ENCODE measurements at regions not wholly inside any gene's neighbourhood (a gene's known extent, or its start where the extent isn't known, plus 50 kb on each side); places are given as distances from the start of the nearest gene placed in this dataset.
"Not testable (repeated sequence)": the region's sequence is repeated elsewhere in the genome, so short reads cannot be mapped to it uniquely, and the experiment has no call there.

DNA sequence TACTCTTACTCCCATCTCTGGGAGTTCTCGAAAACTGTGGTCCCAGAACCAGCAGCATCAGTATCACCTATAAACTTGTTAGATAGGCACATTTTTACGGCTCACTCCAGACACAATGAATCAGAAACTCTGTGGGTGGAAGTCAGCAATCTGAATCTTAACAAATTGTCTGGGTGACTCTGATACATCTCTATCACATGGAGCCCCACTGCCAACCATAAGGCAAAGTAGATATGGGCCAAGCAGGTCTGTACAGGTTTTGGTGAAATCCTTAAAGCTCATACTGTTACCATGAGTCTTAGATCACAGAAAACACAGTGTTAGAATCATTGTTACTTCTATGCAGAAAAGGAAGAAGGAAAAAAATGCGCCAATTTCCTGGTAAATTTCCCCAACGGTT is 122.5 kb upstream of the HCCS start:
- in situ Hi-C loops (cut with MboI; ENCODE audit: low pct_unique_long_range_greater_than_20kb, low sequenced_read_pairs): no loop called here
- no peak for DNase-seq

GRCh38 chrX:10989386-10989785 is 121.7 kb upstream of the HCCS start:
- DNase-seq: no peak
- in situ Hi-C loops (cut with MboI; ENCODE audit: low pct_unique_long_range_greater_than_20kb, low sequenced_read_pairs): no loop called here

GRCh38 chrX:10990418-10990817 is 120.7 kb upstream of the HCCS start:
- no peak for DNase-seq
- in situ Hi-C loops (cut with MboI; ENCODE audit: low pct_unique_long_range_greater_than_20kb, low sequenced_read_pairs): no loop called here

GRCh38 chrX:10990976-10991375 is 120.2 kb upstream of the HCCS start:
- DNase-seq: no peak
- in situ Hi-C loops (cut with MboI; ENCODE audit: low pct_unique_long_range_greater_than_20kb, low sequenced_read_pairs): no loop called here

DNA sequence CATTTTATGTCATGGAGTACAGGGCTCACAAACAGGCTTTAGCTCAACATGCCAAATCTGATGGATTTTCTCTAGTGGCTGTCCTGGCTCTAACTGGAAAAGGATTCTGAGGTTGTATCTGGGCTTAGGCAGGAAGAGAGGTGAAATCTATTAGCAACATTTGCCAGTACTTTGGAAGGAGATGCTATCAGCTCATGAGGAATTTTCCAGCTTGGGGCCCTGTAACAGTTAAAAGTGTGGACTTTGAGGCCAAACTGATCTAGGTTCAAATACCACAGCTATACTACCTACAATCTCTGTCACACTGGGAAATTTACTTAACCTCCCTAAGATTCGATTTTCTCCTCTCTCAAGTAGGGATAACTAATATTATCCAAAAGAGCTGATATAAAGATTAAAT is 119.0 kb upstream of the HCCS start:
- in situ Hi-C loops (cut with MboI; ENCODE audit: low pct_unique_long_range_greater_than_20kb, low sequenced_read_pairs): no loop called here

GRCh38 chrX:11007076-11007475 is 104.1 kb upstream of the HCCS start:
- DNase-seq; in situ Hi-C loops (cut with MboI; ENCODE audit: low pct_unique_long_range_greater_than_20kb, low sequenced_read_pairs): not testable (repeated sequence)

More for the DNA sequence above, 119.0 kb upstream of the HCCS start:
- no peak for DNase-seq

- in situ Hi-C loops (cut with MboI; ENCODE audit: low pct_unique_long_range_greater_than_20kb, low sequenced_read_pairs): no loop called here
These were observed 100.7 kb upstream of the HCCS start for GRCh38 chrX:11010476-11010875.

GRCh38 chrX:11016728-11017127 is 94.4 kb upstream of the HCCS start:
- in situ Hi-C loops (cut with MboI; ENCODE audit: low pct_unique_long_range_greater_than_20kb, low sequenced_read_pairs): no loop called here

More at GRCh38 chrX:11010476-11010875, 100.7 kb upstream of the HCCS start:
- DNase-seq: no peak

GRCh38 chrX:11022588-11022987 is 88.5 kb upstream of the HCCS start:
- DNase-seq; in situ Hi-C loops (cut with MboI; ENCODE audit: low pct_unique_long_range_greater_than_20kb, low sequenced_read_pairs): not testable (repeated sequence)

More at GRCh38 chrX:11016728-11017127, 94.4 kb upstream of the HCCS start:
- DNase-seq: no peak

DNA sequence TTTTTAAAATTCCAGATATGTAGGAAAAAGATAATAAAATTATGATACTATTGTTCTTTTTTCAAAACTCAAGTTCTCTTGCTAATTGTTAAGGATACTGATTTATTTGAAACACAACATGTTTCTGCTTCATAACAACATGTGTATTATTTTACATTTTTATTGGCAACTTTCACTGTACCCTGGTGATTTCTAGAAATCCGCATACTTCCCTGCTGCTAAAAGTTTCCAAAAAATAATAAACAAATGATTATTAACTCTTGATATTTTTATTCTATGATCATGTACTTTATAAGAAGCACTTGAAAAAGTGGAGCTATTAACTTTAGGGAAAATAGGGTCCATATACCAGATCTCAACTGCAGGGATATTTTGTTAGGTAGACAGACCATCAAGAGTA is 71.2 kb upstream of the HCCS start:
- in situ Hi-C loops (cut with MboI; ENCODE audit: low pct_unique_long_range_greater_than_20kb, low sequenced_read_pairs): no loop called here
- DNase-seq: no peak

DNA sequence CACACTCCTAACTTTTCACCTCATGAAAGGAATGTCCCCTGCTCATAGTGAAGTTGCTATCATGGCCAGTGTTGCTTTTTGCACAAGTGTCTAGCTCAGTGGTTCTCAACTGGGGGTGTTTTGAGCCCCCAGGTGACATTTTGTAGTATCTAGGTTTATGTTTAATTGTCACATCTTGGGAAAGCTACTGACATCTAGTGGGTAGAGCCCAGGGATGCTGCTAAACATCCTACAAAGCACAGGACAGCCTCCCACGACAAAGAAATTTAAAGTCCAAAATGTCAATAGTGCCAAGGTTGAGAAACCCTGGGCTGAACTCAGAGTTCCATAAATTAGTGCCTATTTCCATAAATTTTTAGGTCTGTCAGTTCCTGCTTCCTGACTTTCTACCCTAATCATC is 70.7 kb upstream of the HCCS start:
- in situ Hi-C loops (cut with MboI; ENCODE audit: low pct_unique_long_range_greater_than_20kb, low sequenced_read_pairs): no loop called here
- DNase-seq: no peak

DNA sequence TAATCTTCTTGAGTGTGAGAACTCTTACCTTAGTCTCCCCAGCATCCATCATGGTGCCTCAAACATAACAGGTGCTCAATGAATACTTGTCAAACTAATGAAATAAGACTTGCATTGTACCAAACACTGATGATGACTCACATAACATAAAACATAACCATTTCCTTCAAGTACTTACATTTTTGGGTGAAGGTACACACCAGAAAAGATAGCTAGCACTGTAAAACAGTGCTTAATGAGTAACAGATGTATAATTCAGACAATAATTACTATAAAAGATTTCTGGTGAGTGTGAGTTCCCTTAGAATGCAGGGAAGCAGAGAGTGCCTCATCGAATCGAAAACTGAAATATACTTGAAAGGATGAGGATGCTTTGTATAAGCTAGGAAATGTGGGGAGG is 70.1 kb upstream of the HCCS start:
- in situ Hi-C loops (cut with MboI; ENCODE audit: low pct_unique_long_range_greater_than_20kb, low sequenced_read_pairs): no loop called here
- DNase-seq: no peak

DNA sequence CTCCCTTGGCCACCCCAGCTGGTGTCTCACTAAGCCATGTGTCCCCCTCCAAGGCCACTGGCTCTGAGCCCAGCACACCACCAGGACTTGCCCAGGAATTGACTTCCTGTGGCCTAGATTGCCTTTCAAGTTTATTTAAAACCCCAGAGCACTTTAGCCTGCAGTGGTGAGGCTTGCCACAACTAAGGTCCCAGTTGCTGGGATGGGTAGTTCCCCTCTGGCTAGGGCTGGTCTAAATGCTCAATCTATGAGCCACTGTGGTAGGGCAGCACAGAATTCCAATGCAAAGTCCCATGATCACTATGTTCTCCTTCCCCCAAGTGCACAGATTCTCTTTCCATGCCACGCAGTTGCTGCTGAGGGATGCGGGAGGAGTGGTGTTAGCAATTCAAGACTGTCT is 61.1 kb upstream of the HCCS start:
- in situ Hi-C loops (cut with MboI; ENCODE audit: low pct_unique_long_range_greater_than_20kb, low sequenced_read_pairs): no loop called here
- no peak for DNase-seq

DNA sequence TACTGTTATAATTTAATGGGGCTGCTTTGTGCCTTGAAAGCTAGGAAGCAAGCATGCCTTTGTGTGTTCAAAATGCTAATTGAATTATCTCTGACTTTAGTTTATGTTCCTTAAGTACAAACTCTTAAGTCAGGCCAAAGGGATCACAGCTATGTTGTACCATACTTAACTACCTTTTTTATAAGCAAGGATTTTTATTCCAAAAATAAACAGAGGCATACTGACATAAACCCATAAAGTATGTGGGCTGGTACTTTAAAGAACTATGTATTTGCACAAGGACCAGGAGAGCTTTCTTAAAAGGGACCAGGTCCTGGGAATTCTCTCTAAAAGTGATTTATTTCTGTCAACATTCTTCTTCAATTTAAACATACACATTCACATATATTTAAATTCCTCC is 57.8 kb upstream of the HCCS start:
- no peak for DNase-seq
- in situ Hi-C loops (cut with MboI; ENCODE audit: low pct_unique_long_range_greater_than_20kb, low sequenced_read_pairs): no loop called here

DNA sequence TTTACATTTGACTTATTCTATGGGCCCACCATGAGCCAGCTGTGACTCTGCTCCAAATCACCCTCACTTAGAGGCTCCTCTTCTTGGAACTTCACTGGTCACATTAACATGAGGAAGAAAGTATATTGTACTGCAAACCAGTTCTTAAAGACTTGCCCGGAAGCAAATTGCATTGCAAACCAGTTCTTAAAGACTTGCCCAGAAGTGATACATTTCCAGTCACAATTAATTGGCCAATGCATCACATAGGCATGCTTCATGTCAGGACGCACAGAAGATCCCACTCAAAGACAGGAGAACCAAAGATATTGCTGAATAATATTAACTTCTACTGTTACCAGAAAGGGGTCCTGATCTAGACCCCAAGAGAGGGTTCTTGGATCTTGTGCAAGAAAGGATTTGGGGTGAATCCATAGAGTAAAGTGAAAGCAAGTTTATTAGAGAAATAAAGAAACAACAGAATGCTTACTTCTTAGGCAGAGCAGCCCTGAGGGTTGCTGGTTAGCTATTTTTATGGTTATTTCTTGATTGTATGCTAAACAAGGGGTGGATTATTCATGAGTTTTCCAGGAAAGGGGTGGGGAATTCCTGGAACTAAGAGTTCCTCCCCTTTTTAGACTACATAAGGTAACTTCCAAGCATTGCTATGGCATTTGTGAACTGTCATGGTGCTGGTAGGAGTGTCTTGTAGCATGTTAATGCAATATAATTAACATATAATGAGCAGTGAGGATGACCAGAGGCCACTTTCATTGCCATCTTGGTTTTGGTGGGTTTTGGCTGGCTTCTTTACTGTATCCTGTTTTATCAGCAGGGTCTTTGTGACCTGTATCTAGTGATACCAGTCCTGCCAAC is 54.6 kb upstream of the HCCS start:
- in situ Hi-C loops (cut with MboI; ENCODE audit: low pct_unique_long_range_greater_than_20kb, low sequenced_read_pairs): no loop called here
- no peak for DNase-seq

DNA sequence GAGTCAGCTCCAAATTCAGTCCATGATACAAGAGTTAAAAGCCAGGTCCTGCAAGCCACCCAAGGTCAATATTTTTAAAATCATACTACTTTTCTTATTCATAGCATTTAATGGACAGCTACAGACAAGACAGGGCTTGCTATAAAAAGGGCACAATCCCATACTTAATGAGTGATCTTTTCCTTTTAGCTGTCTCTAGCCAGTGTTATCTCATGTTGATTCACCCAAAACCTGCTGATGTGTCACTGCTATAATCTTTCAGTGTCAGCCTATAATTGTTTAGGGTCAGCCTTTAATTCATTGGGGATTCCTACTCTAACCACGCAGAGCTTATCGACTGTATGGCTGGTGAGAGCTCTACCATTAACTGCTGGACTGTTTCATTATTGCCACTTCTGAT is 51.2 kb upstream of the HCCS start:
- in situ Hi-C loops (cut with MboI; ENCODE audit: low pct_unique_long_range_greater_than_20kb, low sequenced_read_pairs): no loop called here
- DNase-seq: no peak

Measured in KBM-7 (cell line).